HG03558 (cell line): ENCODE measurements at regions not wholly inside any gene's neighbourhood (a gene's known extent, or its start where the extent isn't known, plus 50 kb on each side); places are given as distances from the start of the nearest gene placed in this dataset.
A peak's percentile ranks its signal among the peaks of the same experiment; 100 is the strongest.
"Not testable (repeated sequence)": the region's sequence is repeated elsewhere in the genome, so short reads cannot be mapped to it uniquely, and the experiment has no call there.

Source experiments
- ATAC-seq: cut with Tn5 transposase; IDR thresholded peaks from one replicate; pipeline ENCODE4 v1.9.1; 2021; ENCODE audit warnings: moderate number of reproducible peaks; ENCODE audit not compliant: unreplicated experiment; ENCODE audit errors: extremely low read depth

- ATAC-seq = no peak
Observed at GRCh38 chr2:183963609-183964008, 634.7 kb upstream of the ZNF804A start.

DNA sequence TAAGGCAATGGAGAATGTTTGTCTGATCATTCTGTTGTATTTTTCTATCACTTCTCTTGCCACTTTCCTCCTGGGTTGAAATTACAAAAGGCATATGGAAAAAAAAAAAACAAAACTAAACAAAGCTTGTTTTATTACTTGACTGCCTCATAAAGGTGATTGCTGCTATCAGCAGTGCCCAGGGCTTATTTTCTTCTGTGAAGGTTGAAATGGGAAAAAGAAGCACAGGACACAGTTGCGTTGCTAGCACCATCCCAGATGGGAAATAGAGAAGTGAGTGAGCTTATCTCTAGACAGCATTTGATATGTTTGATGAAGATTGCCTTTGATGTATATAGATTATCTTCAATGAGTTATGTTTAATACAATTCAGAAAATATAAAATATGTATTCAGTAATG lies 633.8 kb upstream of the ZNF804A start:
- ATAC-seq = no peak

GRCh38 chr2:183967756-183968155 lies 630.6 kb upstream of the ZNF804A start:
- no peak for ATAC-seq

- not testable (repeated sequence) for ATAC-seq
Observed at GRCh38 chr2:183975676-183976075, 622.7 kb upstream of the ZNF804A start.

- no peak for ATAC-seq
Observed at GRCh38 chr2:183984871-183985270, 613.5 kb upstream of the ZNF804A start.

GRCh38 chr2:183991968-183992367 lies 606.4 kb upstream of the ZNF804A start:
- ATAC-seq = no peak

- ATAC-seq = peak; percentile 39
Observed at GRCh38 chr2:183993052-183993451, 605.3 kb upstream of the ZNF804A start.

DNA sequence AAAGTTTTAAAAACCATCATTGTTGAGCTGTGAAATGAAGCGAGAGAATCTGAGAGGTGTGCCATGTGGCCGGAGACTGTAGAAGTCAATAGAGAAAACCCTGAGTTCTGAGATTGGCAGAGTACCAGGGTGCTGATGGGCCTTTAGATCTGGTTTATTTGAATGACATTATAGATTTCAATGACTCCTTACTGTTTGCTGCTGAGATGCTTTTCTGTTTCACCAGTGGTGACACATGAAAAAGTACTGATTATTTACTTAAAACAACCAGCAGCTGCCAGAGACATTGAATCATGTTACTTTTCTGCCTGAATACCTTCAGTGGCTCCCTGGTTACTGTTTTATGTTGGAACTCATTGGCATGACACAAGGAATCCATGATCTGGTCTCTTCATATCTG lies 602.7 kb upstream of the ZNF804A start:
- ATAC-seq = no peak

DNA sequence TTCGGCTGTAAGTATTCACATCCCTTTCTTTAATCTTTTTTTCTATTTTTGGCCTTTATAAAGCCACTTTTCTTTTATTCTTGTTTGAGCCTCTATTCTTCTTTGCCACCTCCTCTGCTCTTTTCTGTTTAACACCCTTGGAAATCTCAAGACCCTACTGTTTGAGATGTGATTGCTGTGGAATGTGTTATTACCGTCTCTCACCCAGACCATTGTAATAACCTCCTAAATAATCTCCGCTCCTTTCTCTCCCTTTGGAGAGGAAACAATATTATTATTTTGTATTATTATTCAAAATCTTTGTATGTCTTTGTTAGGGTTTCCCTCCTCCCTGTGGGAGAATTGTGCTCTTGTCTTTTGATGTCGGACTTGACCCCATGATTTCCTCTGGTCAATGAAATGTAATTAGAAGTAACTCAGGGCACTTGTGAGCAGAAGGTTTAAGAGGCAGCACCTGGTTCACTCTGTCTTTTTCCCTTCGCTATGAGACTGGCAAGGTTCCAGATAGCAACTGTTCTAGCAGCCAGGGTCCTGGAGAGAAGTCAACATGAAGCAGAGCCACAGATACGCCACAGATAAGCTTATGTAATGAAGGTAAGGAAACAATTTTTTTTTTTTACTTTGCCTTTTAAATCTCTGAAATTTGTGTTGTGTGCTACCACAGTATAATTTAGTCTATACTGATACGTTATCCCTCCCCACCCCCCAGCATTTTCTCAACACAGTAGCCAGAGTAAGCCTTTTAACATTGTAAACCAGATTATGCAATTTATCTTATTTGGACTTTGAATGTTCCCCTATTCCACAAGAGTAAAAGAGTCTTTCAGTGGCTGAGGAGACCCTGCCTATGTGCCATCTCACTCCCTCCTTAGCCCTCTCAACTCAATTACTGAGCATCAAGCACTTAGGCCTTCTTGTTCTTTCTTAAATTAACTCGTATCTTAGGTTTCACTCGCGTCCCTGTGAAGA lies 601.2 kb upstream of the ZNF804A start:
- ATAC-seq = no peak

- peak; percentile 95 for ATAC-seq
Observed at GRCh38 chr2:183998041-183998796, 600.1 kb upstream of the ZNF804A start.

GRCh38 chr2:183998797-183999190 lies 599.5 kb upstream of the ZNF804A start:
- peak; percentile 12 for ATAC-seq

- ATAC-seq = peak; percentile 92
Observed at GRCh38 chr2:184004289-184004947, 593.9 kb upstream of the ZNF804A start.

DNA sequence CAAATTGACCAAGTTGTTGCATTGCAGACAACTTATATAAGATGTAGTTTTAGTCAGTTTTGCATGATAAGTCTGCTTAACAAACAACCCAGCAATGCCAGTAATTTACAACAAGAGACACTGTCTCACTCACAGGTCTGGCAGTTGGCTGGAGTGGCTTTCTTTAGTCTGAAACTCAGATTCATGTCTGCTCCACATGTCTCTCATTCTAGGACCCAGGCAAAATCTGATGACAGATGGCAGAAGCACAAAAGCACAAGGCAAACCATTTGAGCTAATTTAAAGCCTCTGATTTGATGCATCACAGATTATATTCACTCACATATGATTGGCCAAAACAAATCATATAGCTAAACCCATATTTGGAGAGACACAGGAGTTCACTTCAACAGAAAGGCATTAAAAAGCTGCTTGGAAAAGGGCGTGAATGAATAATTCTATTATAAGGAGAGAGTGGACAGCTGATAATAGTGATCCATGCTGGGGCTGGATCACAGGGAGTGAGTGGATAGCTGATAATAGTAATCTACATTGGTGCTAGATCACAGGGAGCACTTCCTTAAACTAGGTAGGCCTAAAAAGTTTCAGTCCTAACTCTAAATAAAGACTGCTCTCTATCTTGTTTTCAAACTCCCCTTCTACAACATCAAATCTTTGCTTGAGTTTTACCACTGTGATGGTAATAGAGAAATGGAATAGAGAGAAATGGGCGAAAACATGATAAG lies 593.2 kb upstream of the ZNF804A start:
- peak; percentile 25 for ATAC-seq

GRCh38 chr2:184006998-184007397 lies 591.3 kb upstream of the ZNF804A start:
- no peak for ATAC-seq

DNA sequence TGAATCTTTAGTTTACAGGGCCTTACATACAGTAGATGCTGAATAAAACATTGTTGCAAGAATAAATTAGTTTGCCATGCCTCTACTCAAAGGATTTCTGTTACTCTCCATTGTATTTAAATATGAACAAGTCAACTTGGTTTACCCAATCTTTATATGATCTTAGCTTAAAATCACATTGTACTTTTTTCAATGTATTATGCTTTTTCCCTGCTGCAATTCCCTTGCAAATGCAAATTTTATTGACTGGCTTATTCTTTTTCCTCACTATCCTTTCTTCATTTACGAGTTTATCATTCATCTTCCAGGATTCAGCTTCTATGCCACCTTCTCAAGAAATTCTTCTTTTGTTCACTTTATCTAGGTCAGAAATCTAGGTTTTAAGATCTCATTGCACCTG lies 571.4 kb upstream of the ZNF804A start:
- no peak for ATAC-seq

DNA sequence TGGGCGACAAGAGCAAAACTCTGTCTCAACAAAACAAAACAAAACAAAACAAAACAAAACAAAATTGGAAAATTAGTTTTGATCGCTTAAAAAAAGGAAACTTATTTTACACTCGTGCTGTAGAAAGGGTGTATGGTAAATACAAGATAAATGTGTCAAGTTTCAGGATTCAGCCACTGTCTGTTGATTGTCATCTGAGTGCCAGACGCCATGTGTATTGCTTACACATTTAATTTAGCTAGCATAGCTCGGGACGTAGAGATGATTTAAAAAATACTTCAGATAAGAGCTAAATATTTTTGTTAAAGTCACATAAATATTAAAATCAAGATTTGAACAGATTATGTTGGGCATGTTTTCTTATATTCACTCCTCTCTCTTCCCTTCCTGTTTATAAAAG lies 568.1 kb upstream of the ZNF804A start:
- ATAC-seq = no peak

DNA sequence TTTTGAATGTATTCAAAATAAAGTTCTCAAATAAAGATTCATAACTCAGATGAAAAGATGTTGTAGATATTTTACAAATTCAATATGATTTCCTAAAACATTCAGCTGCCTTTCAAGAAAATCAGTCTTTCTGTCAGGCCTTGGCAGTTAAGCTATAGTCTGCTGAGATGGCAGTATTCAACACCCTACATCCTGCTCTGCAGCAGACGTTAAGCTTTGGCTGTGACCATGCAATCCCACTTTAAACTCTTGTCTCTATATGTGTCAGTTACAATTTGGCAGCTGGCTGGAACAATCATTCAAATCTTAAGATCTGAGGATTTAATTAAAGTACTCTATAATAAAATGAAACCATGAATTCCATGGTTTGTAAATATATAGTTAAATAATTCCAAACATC lies 567.3 kb upstream of the ZNF804A start:
- ATAC-seq = no peak

- no peak for ATAC-seq
Observed at GRCh38 chr2:184031402-184032147, 566.8 kb upstream of the ZNF804A start.

- no peak for ATAC-seq
Observed at GRCh38 chr2:184032983-184033382, 565.3 kb upstream of the ZNF804A start.
